Fibroblast of the aortic adventitia (primary cell): ENCODE measurements at regions not wholly inside any gene's neighbourhood (a gene's known extent, or its start where the extent isn't known, plus 50 kb on each side); places are given as distances from the start of the nearest gene placed in this dataset.

ENCODE experiments used
- DNase-seq: peaks from one replicate; pipeline ENCODE4 v3.0.0-alpha.2; 2010; ENCODE audit warnings: low read depth
- H3K4me3 ChIP-seq: 2 replicates; pipeline ENCODE4 v1.5.1; 2011; ENCODE audit warnings: low read depth, mild to moderate bottlenecking, control low read depth, low read length, moderate library complexity
- TF ChIP-seq, protein P1 (sequence below): IDR thresholded peaks from 2 replicates; pipeline ENCODE4 v1.5.1; 2011; ENCODE audit warnings: mild to moderate bottlenecking, low read length, control low read depth, inconsistent platforms; ENCODE audit not compliant: insufficient read depth

DNA sequence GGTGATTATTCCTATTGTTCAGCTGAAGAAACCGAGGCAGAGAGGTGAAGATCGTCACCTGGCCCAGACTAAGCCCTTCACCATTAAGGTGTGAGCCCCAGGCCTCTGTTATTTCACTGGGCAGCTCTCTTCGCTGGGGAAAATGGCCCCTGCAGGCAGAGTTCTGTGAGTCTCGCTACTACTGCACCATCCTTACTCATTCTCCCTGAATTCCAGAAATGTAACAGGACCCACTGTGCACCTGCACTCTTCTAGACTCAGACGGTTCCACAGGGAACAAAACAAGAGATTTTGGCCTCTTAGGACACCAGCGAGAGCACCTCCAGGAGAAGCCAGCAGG lies 147.7 kb upstream of the GLI2 start:
- no peak for DNase-seq
- TF ChIP-seq, protein P1, sequence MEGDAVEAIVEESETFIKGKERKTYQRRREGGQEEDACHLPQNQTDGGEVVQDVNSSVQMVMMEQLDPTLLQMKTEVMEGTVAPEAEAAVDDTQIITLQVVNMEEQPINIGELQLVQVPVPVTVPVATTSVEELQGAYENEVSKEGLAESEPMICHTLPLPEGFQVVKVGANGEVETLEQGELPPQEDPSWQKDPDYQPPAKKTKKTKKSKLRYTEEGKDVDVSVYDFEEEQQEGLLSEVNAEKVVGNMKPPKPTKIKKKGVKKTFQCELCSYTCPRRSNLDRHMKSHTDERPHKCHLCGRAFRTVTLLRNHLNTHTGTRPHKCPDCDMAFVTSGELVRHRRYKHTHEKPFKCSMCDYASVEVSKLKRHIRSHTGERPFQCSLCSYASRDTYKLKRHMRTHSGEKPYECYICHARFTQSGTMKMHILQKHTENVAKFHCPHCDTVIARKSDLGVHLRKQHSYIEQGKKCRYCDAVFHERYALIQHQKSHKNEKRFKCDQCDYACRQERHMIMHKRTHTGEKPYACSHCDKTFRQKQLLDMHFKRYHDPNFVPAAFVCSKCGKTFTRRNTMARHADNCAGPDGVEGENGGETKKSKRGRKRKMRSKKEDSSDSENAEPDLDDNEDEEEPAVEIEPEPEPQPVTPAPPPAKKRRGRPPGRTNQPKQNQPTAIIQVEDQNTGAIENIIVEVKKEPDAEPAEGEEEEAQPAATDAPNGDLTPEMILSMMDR, result no peak
- no peak overlapping the region for H3K4me3 ChIP-seq

DNA sequence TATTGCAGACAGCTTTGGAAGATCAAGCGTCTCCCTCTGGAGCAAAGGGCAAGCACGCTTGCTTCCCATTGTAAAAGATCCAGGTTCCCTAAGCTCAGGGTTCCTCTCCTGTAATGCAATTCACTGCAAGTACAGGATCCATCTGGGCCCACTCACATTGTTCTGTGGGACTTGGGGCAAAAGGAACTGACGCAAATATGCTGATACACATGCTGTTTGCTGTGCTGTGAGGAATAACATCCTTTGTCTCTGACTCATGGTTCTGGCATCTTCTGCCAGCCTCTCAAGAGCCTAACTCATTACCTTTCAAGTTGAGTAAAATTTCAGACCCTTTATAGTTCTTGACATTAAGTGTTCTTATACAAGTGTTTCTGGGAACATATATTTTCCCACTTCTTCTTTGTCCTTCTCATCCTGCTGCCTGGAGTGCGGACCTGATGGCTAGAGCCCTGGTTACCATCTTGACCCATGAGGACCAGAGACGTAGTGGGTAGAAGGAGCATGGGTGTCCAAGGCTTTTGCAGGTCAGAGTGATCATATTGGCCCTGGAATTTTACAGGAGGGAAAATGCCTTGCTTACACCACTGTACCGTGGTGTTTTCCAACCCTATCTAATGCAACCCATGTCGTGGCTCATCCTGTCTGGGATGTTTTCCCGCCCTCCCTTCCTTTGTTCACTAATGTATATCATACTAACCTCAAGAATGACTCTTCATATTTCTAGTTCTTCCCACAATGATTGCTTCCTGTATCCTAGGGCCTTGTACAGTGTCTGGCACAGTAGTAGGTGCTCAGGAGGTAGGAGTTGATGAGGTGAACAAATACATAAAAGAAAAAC lies 145.7 kb upstream of the GLI2 start:
- H3K4me3 ChIP-seq, result no peak overlapping the region
- TF ChIP-seq, protein P1, result no peak
- DNase-seq, result peak; percentile 94

DNA sequence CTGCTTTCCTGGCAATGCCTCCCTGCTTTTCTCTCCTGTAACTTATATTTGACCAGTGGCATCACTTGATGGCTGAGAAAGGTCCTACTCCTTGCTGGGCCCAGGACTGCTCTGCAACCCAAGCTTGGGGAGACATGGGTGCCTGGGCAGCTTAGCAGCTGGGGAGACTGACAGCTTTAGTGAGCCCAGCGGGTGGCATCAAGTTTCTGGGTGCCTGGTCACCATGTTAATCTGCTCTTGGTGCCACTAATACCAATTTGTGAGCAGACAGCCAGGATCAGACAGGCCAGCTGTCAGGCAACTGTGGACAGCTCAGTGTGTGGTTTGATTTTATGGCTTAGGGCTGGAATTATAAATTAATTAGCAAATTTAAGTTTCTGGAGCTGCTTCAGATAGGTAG lies 144.8 kb upstream of the GLI2 start:
- TF ChIP-seq, protein P1, result no peak
- DNase-seq, result no peak
- no peak overlapping the region for H3K4me3 ChIP-seq

DNA sequence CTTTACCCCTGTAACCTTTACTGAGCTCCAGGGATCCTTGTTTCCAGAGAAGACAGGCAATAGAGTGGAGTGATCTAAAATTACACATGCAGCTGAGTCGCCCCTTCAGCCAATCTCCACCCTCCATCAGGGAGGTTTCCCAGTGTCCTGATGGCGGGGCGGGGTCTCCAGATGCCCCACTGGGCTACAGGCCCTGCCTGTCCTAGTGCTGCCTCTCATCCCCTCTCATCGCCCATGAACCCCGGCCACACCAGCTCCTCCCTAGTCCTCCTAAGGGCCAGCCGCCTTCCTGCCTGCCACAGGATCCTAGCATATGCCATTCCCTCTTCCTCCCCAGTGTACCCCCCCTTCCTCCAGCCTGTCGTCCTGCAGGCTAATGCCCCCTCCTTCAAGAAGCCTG lies 144.1 kb upstream of the GLI2 start:
- TF ChIP-seq, protein P1, result no peak
- no peak overlapping the region for H3K4me3 ChIP-seq
- DNase-seq, result no peak

DNA sequence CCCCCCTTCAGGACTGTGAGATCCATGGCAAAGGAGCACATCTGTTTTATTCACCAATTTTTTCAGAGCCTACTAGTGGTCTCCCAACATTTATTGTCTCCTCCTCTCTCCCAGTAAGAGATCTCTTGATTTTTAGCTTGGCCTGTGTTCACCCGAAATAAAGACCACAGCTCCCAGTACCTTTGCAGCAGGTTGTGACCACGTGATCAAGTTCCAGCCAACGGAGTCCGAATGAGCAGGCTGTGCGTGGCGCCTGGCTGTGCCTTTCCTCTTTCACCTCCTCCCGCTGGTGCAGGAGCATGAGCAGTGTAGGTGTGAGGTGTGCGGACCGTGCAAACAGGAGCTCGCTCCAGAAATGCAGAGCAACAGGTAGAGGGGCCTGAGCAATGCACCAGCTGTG lies 143.6 kb upstream of the GLI2 start:
- H3K4me3 ChIP-seq, result no peak overlapping the region
- TF ChIP-seq, protein P1, result no peak
- DNase-seq, result no peak

DNA sequence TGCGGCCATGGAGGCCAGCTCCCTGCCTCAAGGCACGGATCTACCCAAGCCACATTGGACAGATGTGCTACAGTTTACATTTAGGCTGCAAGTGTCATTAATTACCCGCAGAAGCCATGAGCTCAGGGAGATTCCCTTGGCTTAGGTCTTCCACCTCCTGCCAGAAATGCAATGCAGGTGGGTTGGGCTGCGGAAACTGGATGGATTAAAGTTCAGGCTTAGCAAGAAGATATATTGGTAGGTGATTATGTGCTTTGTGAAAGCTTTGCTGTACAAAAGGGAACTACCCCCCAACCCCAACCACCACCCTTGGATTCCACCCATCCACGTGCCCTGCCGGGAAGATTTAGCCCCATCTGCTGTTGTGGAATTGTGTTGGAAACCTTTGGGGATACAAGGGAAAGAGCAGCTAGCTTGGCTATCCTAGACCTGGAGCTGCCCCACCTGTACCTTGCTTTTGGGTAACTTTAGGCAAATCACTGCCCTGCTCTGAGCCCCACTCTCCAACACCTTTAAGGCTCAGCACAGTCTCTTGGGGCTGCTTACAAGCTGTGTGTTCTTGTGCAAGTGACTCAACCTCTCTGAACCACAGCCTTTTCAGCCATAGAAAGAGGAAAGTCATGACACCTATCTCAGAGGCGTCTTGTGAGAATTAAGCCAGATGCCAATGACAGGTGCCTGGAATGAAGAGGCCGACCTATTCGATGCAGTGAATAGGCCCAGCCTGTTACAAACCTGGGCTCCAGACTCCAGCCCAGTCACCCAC lies 141.6 kb upstream of the GLI2 start:
- DNase-seq, result no peak
- H3K4me3 ChIP-seq, result no peak overlapping the region
- TF ChIP-seq, protein P1, result no peak
